Endodermal cell (in vitro differentiated cells): ENCODE measurements at regions not wholly inside any gene's neighbourhood (a gene's known extent, or its start where the extent isn't known, plus 50 kb on each side); places are given as distances from the start of the nearest gene placed in this dataset.

Experiments
- DNase-seq: peaks from one replicate; pipeline ENCODE4 v3.0.0-alpha.2; 2017
- H3K27ac ChIP-seq: 2 replicates; pipeline ENCODE4 v1.5.1; 2013; ENCODE audit warnings: mild to moderate bottlenecking, low read depth, low read length, moderate library complexity
- H3K27me3 ChIP-seq: 2 replicates; pipeline ENCODE4 v1.6.1; 2013; ENCODE audit warnings: mild to moderate bottlenecking, low read length, moderate library complexity; ENCODE audit not compliant: insufficient read depth, control insufficient read depth, poor library complexity, severe bottlenecking
- H3K36me3 ChIP-seq: 2 replicates; pipeline ENCODE4 v1.7.0; 2013; ENCODE audit warnings: mild to moderate bottlenecking, low read length, moderate library complexity; ENCODE audit not compliant: control insufficient read depth, insufficient read depth
- H3K4me1 ChIP-seq: one replicate; pipeline ENCODE4 v1.7.0; 2013; ENCODE audit warnings: low read length; ENCODE audit not compliant: control insufficient read depth, insufficient read depth
- H3K4me3 ChIP-seq: 2 replicates; pipeline ENCODE4 v1.5.1; 2013; ENCODE audit warnings: mild to moderate bottlenecking, low read length, moderate library complexity
- H3K9ac ChIP-seq: 2 replicates; pipeline ENCODE4 v1.6.1; 2013; ENCODE audit warnings: mild to moderate bottlenecking, low read length, moderate library complexity; ENCODE audit not compliant: poor library complexity, severe bottlenecking; ENCODE audit errors: extremely low read depth
- H3K9me3 ChIP-seq: 2 replicates; pipeline ENCODE4 v1.6.1; 2013; ENCODE audit warnings: mild to moderate bottlenecking, low read length, moderate library complexity; ENCODE audit not compliant: control insufficient read depth
- H3K27ac Mint-ChIP-seq: 2 replicates; pipeline ENCODE4 v1.8.0; 2020; ENCODE audit warnings: mixed read lengths
- H3K27me3 Mint-ChIP-seq: 2 replicates; pipeline ENCODE4 v1.8.0; 2021; ENCODE audit warnings: mild to moderate bottlenecking, mixed read lengths; ENCODE audit not compliant: insufficient read depth
- H3K36me3 Mint-ChIP-seq: 2 replicates; pipeline ENCODE4 v1.8.0; 2020; ENCODE audit warnings: low read depth, mixed read lengths
- H3K4me1 Mint-ChIP-seq: 2 replicates; pipeline ENCODE4 v1.8.0; 2020; ENCODE audit warnings: mixed read lengths
- H3K4me3 Mint-ChIP-seq: 2 replicates; pipeline ENCODE4 v1.8.0; 2020; ENCODE audit warnings: mild to moderate bottlenecking, moderate library complexity, mixed read lengths
- H3K9me3 Mint-ChIP-seq: 2 replicates; pipeline ENCODE4 v1.8.0; 2020; ENCODE audit warnings: mild to moderate bottlenecking, mixed read lengths
- CTCF ChIP-seq: fragments of 200-600 bp; sonication (generic); conservative IDR thresholded peaks from 2 replicates; pipeline ENCODE4 v1.5.0; 2021; ENCODE audit warnings: antibody characterized with exemption, mild to moderate bottlenecking
- WGBS, 2 experiments: methylation state at CpG; one replicate each; pipeline versions ENCODE4 v1.1.5 to v1.1.7; 2013; ENCODE audit warnings: missing lambda C conversion rate in 2 of 2, mixed read lengths in 1 of 2; ENCODE audit not compliant: insufficient coverage in 1 of 2, insufficient read length in 1 of 2; 5-methylcytosine and 5-hydroxymethylcytosine counted together

- H3K9ac ChIP-seq, result no peak overlapping the region
- H3K4me3 Mint-ChIP-seq, result no peak overlapping the region
- no peaks in the 10 kb centered on the region for H3K27me3 Mint-ChIP-seq
- WGBS, 2 experiments, result 64% methylated on average over 2 of the region's 2 CpGs; no CpG with 5 or more reads in 1 of the 2 experiments
- H3K27me3 ChIP-seq, result no peaks in the 10 kb centered on the region
- H3K27ac Mint-ChIP-seq, result no peak overlapping the region
- no peak overlapping the region for H3K27ac ChIP-seq
- H3K36me3 Mint-ChIP-seq, result no peaks in the 10 kb centered on the region
- DNase-seq, result no peak
- no peaks in the 10 kb centered on the region for H3K4me1 Mint-ChIP-seq
- peaks cover 93% of the 10 kb centered on the region for H3K9me3 Mint-ChIP-seq
- H3K4me1 ChIP-seq, result no peaks in the 10 kb centered on the region
- H3K36me3 ChIP-seq, result no peaks in the 10 kb centered on the region
- no peak overlapping the region for H3K4me3 ChIP-seq
- no peak for TF ChIP-seq CTCF
- peaks cover 55% of the 10 kb centered on the region for H3K9me3 ChIP-seq
Observed at GRCh38 chr1:2953688-2954285, 67.5 kb upstream of the ACTRT2 start.

GRCh38 chr1:2955652-2956051, 65.6 kb upstream of the ACTRT2 start:
- DNase-seq, result no peak
- Histone ChIP-seq H3K36me3 (no peaks in the 10 kb centered on the region), H3K4me3 (no peak overlapping the region), H3K9ac (no peak overlapping the region), H3K27me3 (no peaks in the 10 kb centered on the region), H3K9me3 (peaks cover 66% of the 10 kb centered on the region), H3K27ac (no peak overlapping the region), H3K4me1 (no peaks in the 10 kb centered on the region)
- Mint-ChIP-seq H3K27me3 (no peaks in the 10 kb centered on the region), H3K4me3 (no peak overlapping the region), H3K27ac (no peak overlapping the region), H3K4me1 (no peaks in the 10 kb centered on the region), H3K36me3 (no peaks in the 10 kb centered on the region), H3K9me3 (peaks cover 95% of the 10 kb centered on the region)
- no peak for TF ChIP-seq CTCF

GRCh38 chr1:2956576-2956975, 64.7 kb upstream of the ACTRT2 start:
- H3K27me3 ChIP-seq, result no peaks in the 10 kb centered on the region
- no peaks in the 10 kb centered on the region for H3K27me3 Mint-ChIP-seq
- no peak overlapping the region for H3K4me3 Mint-ChIP-seq
- peaks cover 94% of the 10 kb centered on the region for H3K9me3 Mint-ChIP-seq
- H3K27ac Mint-ChIP-seq, result no peak overlapping the region
- TF ChIP-seq CTCF, result no peak
- no peaks in the 10 kb centered on the region for H3K36me3 Mint-ChIP-seq
- no peaks in the 10 kb centered on the region for H3K36me3 ChIP-seq
- H3K9me3 ChIP-seq, result peaks cover 75% of the 10 kb centered on the region
- DNase-seq, result no peak
- no peak overlapping the region for H3K9ac ChIP-seq
- H3K27ac ChIP-seq, result no peak overlapping the region
- no peaks in the 10 kb centered on the region for H3K4me1 ChIP-seq
- no peaks in the 10 kb centered on the region for H3K4me1 Mint-ChIP-seq
- H3K4me3 ChIP-seq, result no peak overlapping the region
- 0% methylated on average over 1 of the region's 1 CpG; no CpG with 5 or more reads in 1 of the 2 experiments for WGBS, 2 experiments
